ENCODE measurements at regions not wholly inside any gene's neighbourhood (a gene's known extent, or its start where the extent isn't known, plus 50 kb on each side); places are given as distances from the start of the nearest gene placed in this dataset.

- H3K27me3 ChIP-seq (ENCODE audit: control insufficient read depth in 5 of 5, insufficient read depth in 4 of 5, low read length in 5 of 5), result peaks cover 0 to 4% (median 0%) of the 10 kb centered on the region in 5 donors
- H3K4me3 ChIP-seq (ENCODE audit: low read depth in 1 of 5, low read length in 5 of 5), result no peak overlapping the region
- H3K9me3 ChIP-seq (ENCODE audit: control insufficient read depth in 5 of 5, low read length in 5 of 5), result peaks cover 0 to 8% (median 0%) of the 10 kb centered on the region in 5 donors
- no peaks in the 10 kb centered on the region for H3K36me3 ChIP-seq (ENCODE audit: control insufficient read depth in 5 of 5, insufficient read depth in 5 of 5, low read length in 5 of 5)
- H3K4me1 ChIP-seq (ENCODE audit: control insufficient read depth in 5 of 5, insufficient read depth in 5 of 5, low read length in 5 of 5), result no peaks in the 10 kb centered on the region
- H3K27ac ChIP-seq (ENCODE audit: low read depth, low read length), result no peak overlapping the region
- H3K9ac ChIP-seq (ENCODE audit: low read length in 5 of 5), result no peak overlapping the region
Observed at GRCh38 chr21:32216293-32216692, 62.6 kb downstream of the MIS18A start.

- H3K9ac ChIP-seq (ENCODE audit: low read length in 5 of 5), result no peak overlapping the region
- H3K36me3 ChIP-seq (ENCODE audit: control insufficient read depth in 5 of 5, insufficient read depth in 5 of 5, low read length in 5 of 5), result no peaks in the 10 kb centered on the region
- H3K27ac ChIP-seq (ENCODE audit: low read depth, low read length), result no peak overlapping the region
- peaks cover 0 to 4% (median 0%) of the 10 kb centered on the region in 5 donors for H3K27me3 ChIP-seq (ENCODE audit: control insufficient read depth in 5 of 5, insufficient read depth in 4 of 5, low read length in 5 of 5)
- no peak overlapping the region for H3K4me3 ChIP-seq (ENCODE audit: low read depth in 1 of 5, low read length in 5 of 5)
- peaks cover 0 to 8% (median 0%) of the 10 kb centered on the region in 5 donors for H3K9me3 ChIP-seq (ENCODE audit: control insufficient read depth in 5 of 5, low read length in 5 of 5)
- H3K4me1 ChIP-seq (ENCODE audit: control insufficient read depth in 5 of 5, insufficient read depth in 5 of 5, low read length in 5 of 5), result no peaks in the 10 kb centered on the region
Observed at GRCh38 chr21:32215306-32215685, 63.6 kb downstream of the MIS18A start.

GRCh38 chr21:32214654-32215305 is 64.1 kb downstream of the MIS18A start:
- Histone ChIP-seq H3K9me3 (ENCODE audit: control insufficient read depth in 5 of 5, low read length in 5 of 5) (peaks cover 0 to 8% (median 0%) of the 10 kb centered on the region in 5 donors), H3K36me3 (ENCODE audit: control insufficient read depth in 5 of 5, insufficient read depth in 5 of 5, low read length in 5 of 5) (no peaks in the 10 kb centered on the region)

GRCh38 chr21:32212116-32212515 is 66.7 kb downstream of the MIS18A start:
- peaks cover 0 to 8% (median 0%) of the 10 kb centered on the region in 5 donors for H3K9me3 ChIP-seq (ENCODE audit: control insufficient read depth in 5 of 5, low read length in 5 of 5)
- H3K9ac ChIP-seq (ENCODE audit: low read length in 5 of 5), result no peak overlapping the region
- H3K36me3 ChIP-seq (ENCODE audit: control insufficient read depth in 5 of 5, insufficient read depth in 5 of 5, low read length in 5 of 5), result no peaks in the 10 kb centered on the region
- no peak overlapping the region for H3K4me3 ChIP-seq (ENCODE audit: low read depth in 1 of 5, low read length in 5 of 5)
- H3K4me1 ChIP-seq (ENCODE audit: control insufficient read depth in 5 of 5, insufficient read depth in 5 of 5, low read length in 5 of 5), result no peaks in the 10 kb centered on the region
- no peak overlapping the region for H3K27ac ChIP-seq (ENCODE audit: low read depth, low read length)
- peaks cover 0 to 4% (median 0%) of the 10 kb centered on the region in 5 donors for H3K27me3 ChIP-seq (ENCODE audit: control insufficient read depth in 5 of 5, insufficient read depth in 4 of 5, low read length in 5 of 5)

More at GRCh38 chr21:32214654-32215305, 64.1 kb downstream of the MIS18A start:
- Histone ChIP-seq H3K27ac (ENCODE audit: low read depth, low read length) (no peak overlapping the region), H3K9ac (ENCODE audit: low read length in 5 of 5) (no peak overlapping the region), H3K4me3 (ENCODE audit: low read depth in 1 of 5, low read length in 5 of 5) (no peak overlapping the region), H3K4me1 (ENCODE audit: control insufficient read depth in 5 of 5, insufficient read depth in 5 of 5, low read length in 5 of 5) (no peaks in the 10 kb centered on the region), H3K27me3 (ENCODE audit: control insufficient read depth in 5 of 5, insufficient read depth in 4 of 5, low read length in 5 of 5) (peaks cover 0 to 4% (median 0%) of the 10 kb centered on the region in 5 donors)

- no peak overlapping the region for H3K4me3 ChIP-seq (ENCODE audit: low read depth in 1 of 5, low read length in 5 of 5)
- no peaks in the 10 kb centered on the region for H3K36me3 ChIP-seq (ENCODE audit: control insufficient read depth in 5 of 5, insufficient read depth in 5 of 5, low read length in 5 of 5)
- peaks cover 0 to 8% (median 0%) of the 10 kb centered on the region in 5 donors for H3K9me3 ChIP-seq (ENCODE audit: control insufficient read depth in 5 of 5, low read length in 5 of 5)
- H3K4me1 ChIP-seq (ENCODE audit: control insufficient read depth in 5 of 5, insufficient read depth in 5 of 5, low read length in 5 of 5), result no peaks in the 10 kb centered on the region
- H3K9ac ChIP-seq (ENCODE audit: low read length in 5 of 5), result no peak overlapping the region
- H3K27me3 ChIP-seq (ENCODE audit: control insufficient read depth in 5 of 5, insufficient read depth in 4 of 5, low read length in 5 of 5), result peaks cover 0 to 4% (median 0%) of the 10 kb centered on the region in 5 donors
- H3K27ac ChIP-seq (ENCODE audit: low read depth, low read length), result no peak overlapping the region
Observed at GRCh38 chr21:32211306-32211705, 67.5 kb downstream of the MIS18A start.

- peaks cover 0 to 11% (median 3%) of the 10 kb centered on the region in 5 donors for H3K9me3 ChIP-seq (ENCODE audit: control insufficient read depth in 5 of 5, low read length in 5 of 5)
- H3K9ac ChIP-seq (ENCODE audit: low read length in 5 of 5), result no peak overlapping the region
- no peak overlapping the region for H3K27ac ChIP-seq (ENCODE audit: low read depth, low read length)
- no peaks in the 10 kb centered on the region for H3K27me3 ChIP-seq (ENCODE audit: control insufficient read depth in 5 of 5, insufficient read depth in 4 of 5, low read length in 5 of 5)
- H3K4me3 ChIP-seq (ENCODE audit: low read depth in 1 of 5, low read length in 5 of 5), result no peak overlapping the region
- H3K4me1 ChIP-seq (ENCODE audit: control insufficient read depth in 5 of 5, insufficient read depth in 5 of 5, low read length in 5 of 5), result no peaks in the 10 kb centered on the region
- H3K36me3 ChIP-seq (ENCODE audit: control insufficient read depth in 5 of 5, insufficient read depth in 5 of 5, low read length in 5 of 5), result no peaks in the 10 kb centered on the region
Observed at GRCh38 chr21:32209580-32209979, 69.3 kb downstream of the MIS18A start.

- Histone ChIP-seq H3K27me3 (ENCODE audit: control insufficient read depth in 5 of 5, insufficient read depth in 4 of 5, low read length in 5 of 5) (no peaks in the 10 kb centered on the region), H3K9me3 (ENCODE audit: control insufficient read depth in 5 of 5, low read length in 5 of 5) (peaks cover 0 to 9% (median 5%) of the 10 kb centered on the region in 5 donors), H3K36me3 (ENCODE audit: control insufficient read depth in 5 of 5, insufficient read depth in 5 of 5, low read length in 5 of 5) (no peaks in the 10 kb centered on the region), H3K9ac (ENCODE audit: low read length in 5 of 5) (no peak overlapping the region), H3K4me1 (ENCODE audit: control insufficient read depth in 5 of 5, insufficient read depth in 5 of 5, low read length in 5 of 5) (no peaks in the 10 kb centered on the region), H3K4me3 (ENCODE audit: low read depth in 1 of 5, low read length in 5 of 5) (no peak overlapping the region), H3K27ac (ENCODE audit: low read depth, low read length) (no peak overlapping the region)
Observed at GRCh38 chr21:32207406-32207716, 71.5 kb downstream of the MIS18A start.

GRCh38 chr21:32206631-32207405 is 72.0 kb downstream of the MIS18A start:
- Histone ChIP-seq H3K4me1 (ENCODE audit: control insufficient read depth in 5 of 5, insufficient read depth in 5 of 5, low read length in 5 of 5) (no peaks in the 10 kb centered on the region), H3K36me3 (ENCODE audit: control insufficient read depth in 5 of 5, insufficient read depth in 5 of 5, low read length in 5 of 5) (no peaks in the 10 kb centered on the region), H3K9ac (ENCODE audit: low read length in 5 of 5) (no peak overlapping the region)

GRCh38 chr21:32203877-32204480 is 74.9 kb downstream of the MIS18A start:
- H3K9me3 ChIP-seq (ENCODE audit: control insufficient read depth in 5 of 5, low read length in 5 of 5), result peaks cover 0 to 9% (median 5%) of the 10 kb centered on the region in 5 donors
- H3K27ac ChIP-seq (ENCODE audit: low read depth, low read length), result no peak overlapping the region
- no peaks in the 10 kb centered on the region for H3K36me3 ChIP-seq (ENCODE audit: control insufficient read depth in 5 of 5, insufficient read depth in 5 of 5, low read length in 5 of 5)
- no peak overlapping the region for H3K9ac ChIP-seq (ENCODE audit: low read length in 5 of 5)
- H3K27me3 ChIP-seq (ENCODE audit: control insufficient read depth in 5 of 5, insufficient read depth in 4 of 5, low read length in 5 of 5), result no peaks in the 10 kb centered on the region
- no peaks in the 10 kb centered on the region for H3K4me1 ChIP-seq (ENCODE audit: control insufficient read depth in 5 of 5, insufficient read depth in 5 of 5, low read length in 5 of 5)
- no peak overlapping the region for H3K4me3 ChIP-seq (ENCODE audit: low read depth in 1 of 5, low read length in 5 of 5)

More at GRCh38 chr21:32206631-32207405, 72.0 kb downstream of the MIS18A start:
- peaks cover 0 to 9% (median 5%) of the 10 kb centered on the region in 5 donors for H3K9me3 ChIP-seq (ENCODE audit: control insufficient read depth in 5 of 5, low read length in 5 of 5)
- H3K27ac ChIP-seq (ENCODE audit: low read depth, low read length), result no peak overlapping the region
- no peaks in the 10 kb centered on the region for H3K27me3 ChIP-seq (ENCODE audit: control insufficient read depth in 5 of 5, insufficient read depth in 4 of 5, low read length in 5 of 5)
- no peak overlapping the region for H3K4me3 ChIP-seq (ENCODE audit: low read depth in 1 of 5, low read length in 5 of 5)

GRCh38 chr21:32200029-32200428 is 78.8 kb downstream of the MIS18A start:
- H3K27ac ChIP-seq (ENCODE audit: low read depth, low read length), result no peak overlapping the region
- no peaks in the 10 kb centered on the region for H3K36me3 ChIP-seq (ENCODE audit: control insufficient read depth in 5 of 5, insufficient read depth in 5 of 5, low read length in 5 of 5)
- no peak overlapping the region for H3K4me3 ChIP-seq (ENCODE audit: low read depth in 1 of 5, low read length in 5 of 5)

More at GRCh38 chr21:32200029-32200428, 78.8 kb downstream of the MIS18A start:
- Histone ChIP-seq H3K4me1 (ENCODE audit: control insufficient read depth in 5 of 5, insufficient read depth in 5 of 5, low read length in 5 of 5) (no peaks in the 10 kb centered on the region), H3K9ac (ENCODE audit: low read length in 5 of 5) (no peak overlapping the region), H3K9me3 (ENCODE audit: control insufficient read depth in 5 of 5, low read length in 5 of 5) (peaks cover 0 to 9% (median 5%) of the 10 kb centered on the region in 5 donors), H3K27me3 (ENCODE audit: control insufficient read depth in 5 of 5, insufficient read depth in 4 of 5, low read length in 5 of 5) (no peaks in the 10 kb centered on the region)
